ENCODE measurements at regions not wholly inside any gene's neighbourhood (a gene's known extent, or its start where the extent isn't known, plus 50 kb on each side); places are given as distances from the start of the nearest gene placed in this dataset.
"Not testable (repeated sequence)": the region's sequence is repeated elsewhere in the genome, so short reads cannot be mapped to it uniquely, and the experiment has no call there.

GRCh38 chr2:5598156-5598555 lies 94.0 kb upstream of the SOX11 start:
- no peak for TF ChIP-seq CTCF (IDR thresholded peaks at IDR 0.05; ENCODE audit: low read depth, low read length, missing control alignments)
- H3K4me3 ChIP-seq (replicated peaks; ENCODE audit: low read depth, low read length) = no peak overlapping the region
- no peak for DNase-seq (ENCODE audit: extremely low read depth, low read depth)

GRCh38 chr2:5609201-5609600 lies 83.0 kb upstream of the SOX11 start:
- no peak overlapping the region for H3K4me3 ChIP-seq (replicated peaks; ENCODE audit: low read depth, low read length)
- DNase-seq (ENCODE audit: extremely low read depth, low read depth) = no peak
- TF ChIP-seq CTCF (IDR thresholded peaks at IDR 0.05; ENCODE audit: low read depth, low read length, missing control alignments) = no peak

- no peak for TF ChIP-seq CTCF (IDR thresholded peaks at IDR 0.05; ENCODE audit: low read depth, low read length, missing control alignments)
- no peak overlapping the region for H3K4me3 ChIP-seq (replicated peaks; ENCODE audit: low read depth, low read length)
- no peak for DNase-seq (ENCODE audit: extremely low read depth, low read depth)
Measured at GRCh38 chr2:5612666-5613065, 79.5 kb upstream of the SOX11 start.

GRCh38 chr2:5616019-5616418 lies 76.2 kb upstream of the SOX11 start:
- DNase-seq (ENCODE audit: extremely low read depth, low read depth) = no peak
- H3K4me3 ChIP-seq (replicated peaks; ENCODE audit: low read depth, low read length) = no peak overlapping the region
- no peak for TF ChIP-seq CTCF (IDR thresholded peaks at IDR 0.05; ENCODE audit: low read depth, low read length, missing control alignments)

- no peak overlapping the region for H3K4me3 ChIP-seq (replicated peaks; ENCODE audit: low read depth, low read length)
- no peak for DNase-seq (ENCODE audit: extremely low read depth, low read depth)
- TF ChIP-seq CTCF (IDR thresholded peaks at IDR 0.05; ENCODE audit: low read depth, low read length, missing control alignments) = no peak
Measured at GRCh38 chr2:5617358-5617757, 74.8 kb upstream of the SOX11 start.

GRCh38 chr2:5617796-5618195 lies 74.4 kb upstream of the SOX11 start:
- no peak for DNase-seq (ENCODE audit: extremely low read depth, low read depth)
- no peak overlapping the region for H3K4me3 ChIP-seq (replicated peaks; ENCODE audit: low read depth, low read length)
- no peak for TF ChIP-seq CTCF (IDR thresholded peaks at IDR 0.05; ENCODE audit: low read depth, low read length, missing control alignments)

GRCh38 chr2:5618271-5618670 lies 73.9 kb upstream of the SOX11 start:
- DNase-seq (ENCODE audit: extremely low read depth, low read depth) = no peak
- no peak overlapping the region for H3K4me3 ChIP-seq (replicated peaks; ENCODE audit: low read depth, low read length)
- no peak for TF ChIP-seq CTCF (IDR thresholded peaks at IDR 0.05; ENCODE audit: low read depth, low read length, missing control alignments)

- DNase-seq (ENCODE audit: extremely low read depth, low read depth); H3K4me3 ChIP-seq (replicated peaks; ENCODE audit: low read depth, low read length): not testable (repeated sequence)
Measured at GRCh38 chr2:5625556-5626065, 66.6 kb upstream of the SOX11 start.

- not testable (repeated sequence) for DNase-seq (ENCODE audit: extremely low read depth, low read depth); H3K4me3 ChIP-seq (replicated peaks; ENCODE audit: low read depth, low read length)
Measured at GRCh38 chr2:5628484-5628883, 63.7 kb upstream of the SOX11 start.

GRCh38 chr2:5629510-5629909 lies 62.7 kb upstream of the SOX11 start:
- DNase-seq (ENCODE audit: extremely low read depth, low read depth); H3K4me3 ChIP-seq (replicated peaks; ENCODE audit: low read depth, low read length): not testable (repeated sequence)

GRCh38 chr2:5637051-5637450 lies 55.1 kb upstream of the SOX11 start:
- not testable (repeated sequence) for H3K4me3 ChIP-seq (replicated peaks; ENCODE audit: low read depth, low read length); DNase-seq (ENCODE audit: extremely low read depth, low read depth)

Data from HFF-Myc (cell line).